HCT116 (cell line): ENCODE measurements at regions not wholly inside any gene's neighbourhood (a gene's known extent, or its start where the extent isn't known, plus 50 kb on each side); places are given as distances from the start of the nearest gene placed in this dataset.

Experiments
- CTCF ChIP-seq, 3 experiments: fragments of 200-600 bp in 1 of 3; sonication (generic) in 1 of 3; IDR thresholded peaks in 2 of 3; conservative IDR thresholded peaks in 1 of 3; 2 replicates each; pipeline ENCODE4 v1.5.1; 2012 to 2017; ENCODE audit warnings: low read depth in 2 of 3, low read length in 2 of 3, antibody characterized with exemption in 1 of 3, borderline replicate concordance in 1 of 3, control low read depth in 1 of 3, mild to moderate bottlenecking in 1 of 3, mixed read lengths in 1 of 3, mixed run types in 1 of 3, moderate library complexity in 1 of 3; ENCODE audit not compliant: insufficient read depth in 1 of 3
- ZFX ChIP-seq: fragments of 450-650 bp; IDR thresholded peaks from 2 replicates; pipeline ENCODE4 v1.6.1; 2017

GRCh38 chr5:61823781-61824180 is 482.2 kb upstream of the KIF2A start:
- no peak for TF ChIP-seq CTCF (IDR thresholded peaks at IDR 0.05 in 2 of 3, conservative IDR thresholded peaks at IDR 0.05 in 1 of 3; ENCODE audit: borderline replicate concordance in 1 of 3, insufficient read depth in 1 of 3, low read depth in 2 of 3, low read length in 2 of 3)
- no peak for TF ChIP-seq ZFX
